GM12878 (cell line): ENCODE measurements at regions not wholly inside any gene's neighbourhood (a gene's known extent, or its start where the extent isn't known, plus 50 kb on each side); places are given as distances from the start of the nearest gene placed in this dataset.

ENCODE experiments used
- ATAC-seq: fragments of 200-7000 bp; cut with Tn5 transposase; 3 replicates; pipeline ENCODE4 v1.9.1; 2020; ENCODE audit warnings: mild to moderate bottlenecking, moderate library complexity
- BruUV-seq: library from RNA; stranded (reverse); fragments of 400-500 nt; replicated peaks from 2 replicates; lab custom pipeline; 2021; lab: Mats Ljungman, UMichigan
- CTCF ChIA-PET: fragments of 300-600 bp; sonication (Branson Sonifier 250); formaldehyde crosslinking; extraction: SDS; loops from one replicate; lab custom pipeline; 2021; ENCODE audit warnings: inconsistent platforms; lab: Yijun Ruan, JAX
- POLR2A ChIA-PET: fragments of 350-600 bp; formaldehyde crosslinking; extraction: SDS; loops from one replicate; lab custom pipeline; 2021; ENCODE audit warnings: inconsistent platforms; lab: Charles Lee
- RAD21 ChIA-PET: fragments of 300-600 bp; sonication (Branson Sonifier 250); formaldehyde crosslinking; loops from one replicate; lab custom pipeline; 2023; ENCODE audit warnings: antibody characterized with exemption; ENCODE audit not compliant: unreplicated experiment; lab: Charles Lee
- SMC1A ChIA-PET: fragments of 300-600 bp; sonication (Branson Sonifier 250); formaldehyde crosslinking; loops from one replicate; lab custom pipeline; 2023; ENCODE audit not compliant: unreplicated experiment, uncharacterized antibody; lab: Charles Lee
- DNase-seq: peaks from one replicate; pipeline ENCODE4 v3.0.0-alpha.2; 2011; ENCODE audit warnings: low read depth, low spot score
- FAIRE-seq: peaks from 3 replicates; lab custom pipeline; 2011; peaks lifted over from hg19 to GRCh38; lab: Jason Lieb, UNC
- H2AFZ ChIP-seq: 2 replicates; pipeline ENCODE4 v1.6.0; 2011; ENCODE audit warnings: low read depth, low read length, control low read depth; ENCODE audit not compliant: control insufficient read depth
- H3K27ac ChIP-seq: 2 replicates; pipeline ENCODE4 v1.5.1; 2011; ENCODE audit warnings: control low read depth; ENCODE audit not compliant: control insufficient read depth, insufficient read depth
- H3K27me3 ChIP-seq, 2 experiments: replicated peaks in 1 of 2; 2 replicates each; pipeline versions ENCODE4 v1.6.0 to v1.6.1; 2011; ENCODE audit warnings: low read length in 1 of 2; ENCODE audit not compliant: control insufficient read depth in 2 of 2, insufficient read depth in 2 of 2
- H3K36me3 ChIP-seq, 2 experiments: 2 replicates each; pipeline ENCODE4 v1.5.1; 2011; ENCODE audit warnings: low read length in 1 of 2; ENCODE audit not compliant: control insufficient read depth in 2 of 2, insufficient read depth in 2 of 2
- H3K4me1 ChIP-seq: 2 replicates; pipeline ENCODE4 v1.6.1; 2011; ENCODE audit warnings: mild to moderate bottlenecking, low read length, moderate library complexity, mixed read lengths; ENCODE audit not compliant: control insufficient read depth, insufficient read depth
- H3K4me2 ChIP-seq: 2 replicates; pipeline ENCODE4 v1.6.0; 2011; ENCODE audit warnings: control low read depth; ENCODE audit not compliant: control insufficient read depth, insufficient read depth
- H3K4me3 ChIP-seq: fragments of 200-600 bp; sonication (generic); 2 replicates; pipeline ENCODE4 v1.5.1; 2016
- H3K79me2 ChIP-seq: 2 replicates; pipeline ENCODE4 v1.6.0; 2011; ENCODE audit warnings: low read length; ENCODE audit not compliant: control insufficient read depth, insufficient read depth
- H3K9ac ChIP-seq: 2 replicates; pipeline ENCODE4 v1.8.0; 2011; ENCODE audit warnings: low read length, control low read depth, mixed read lengths; ENCODE audit not compliant: control insufficient read depth, insufficient read depth
- H3K9me3 ChIP-seq: replicated peaks from 3 replicates; pipeline ENCODE4 v1.5.1; 2011; ENCODE audit warnings: mild to moderate bottlenecking, low read length; ENCODE audit not compliant: control insufficient read depth, insufficient read depth
- H4K20me1 ChIP-seq: 2 replicates; pipeline ENCODE4 v1.6.0; 2011; ENCODE audit not compliant: control insufficient read depth, insufficient read depth
- CBX5 ChIP-seq: sonication (generic); IDR thresholded peaks from 2 replicates; pipeline ENCODE4 v1.6.1; 2016; ENCODE audit warnings: low read depth, moderate library complexity, mild to moderate bottlenecking, inconsistent platforms
- CREB1 ChIP-seq: IDR thresholded peaks from 2 replicates; pipeline ENCODE4 v1.6.1; 2012; ENCODE audit warnings: low read depth, mild to moderate bottlenecking, inconsistent platforms
- ESRRA ChIP-seq: IDR thresholded peaks from 2 replicates; pipeline ENCODE4 v1.6.1; 2012; ENCODE audit warnings: mild to moderate bottlenecking, low read length, improper control_type of control experiment
- FOXK2 ChIP-seq: fragments of 450-650 bp; IDR thresholded peaks from 2 replicates; pipeline ENCODE4 v1.6.1; 2017; ENCODE audit warnings: mild to moderate bottlenecking, moderate library complexity
- HSF1 ChIP-seq: fragments of 150-350 bp; IDR thresholded peaks from 2 replicates; pipeline ENCODE4 v1.6.1; 2014; ENCODE audit warnings: mild to moderate bottlenecking, low read depth, low read length
- KLF5 ChIP-seq: fragments of 450-650 bp; IDR thresholded peaks from 2 replicates; pipeline ENCODE4 v1.6.1; 2014; ENCODE audit warnings: mild to moderate bottlenecking; ENCODE audit not compliant: partially characterized antibody
- LARP7 ChIP-seq: fragments of 450-650 bp; IDR thresholded peaks from 2 replicates; pipeline ENCODE4 v1.6.1; 2017; ENCODE audit warnings: mild to moderate bottlenecking
- MTA3 ChIP-seq: IDR thresholded peaks from 2 replicates; pipeline ENCODE4 v1.6.1; 2012; ENCODE audit warnings: low read length, inconsistent platforms, borderline replicate concordance
- MYC ChIP-seq: IDR thresholded peaks from 2 replicates; pipeline ENCODE4 v1.6.1; 2011; ENCODE audit warnings: mild to moderate bottlenecking, low read length, moderate library complexity, inconsistent platforms; ENCODE audit not compliant: insufficient read depth, insufficient replicate concordance, insufficient read length, severe bottlenecking
- NR2F1 ChIP-seq: fragments of 450-650 bp; conservative IDR thresholded peaks from 2 replicates; pipeline ENCODE4 v1.6.1; 2017; ENCODE audit warnings: mild to moderate bottlenecking
- NRF1 ChIP-seq: conservative IDR thresholded peaks from 2 replicates; pipeline ENCODE4 v1.6.1; 2011; ENCODE audit warnings: mild to moderate bottlenecking, low read depth, low read length, improper control_type of control experiment
- POLR2AphosphoS5 ChIP-seq: IDR thresholded peaks from 2 replicates; pipeline ENCODE4 v1.6.1; 2011; ENCODE audit warnings: mild to moderate bottlenecking, low read length, inconsistent platforms
- RB1 ChIP-seq: fragments of 450-650 bp; formaldehyde crosslinking; IDR thresholded peaks from 2 replicates; pipeline ENCODE4 v1.6.1; 2017; ENCODE audit warnings: mild to moderate bottlenecking, borderline replicate concordance
- RELA ChIP-seq: fragments of 450-650 bp; IDR thresholded peaks from 2 replicates; pipeline ENCODE4 v1.8.0; 2014; ENCODE audit warnings: borderline replicate concordance; ENCODE audit not compliant: partially characterized antibody
- RFX5 ChIP-seq: IDR thresholded peaks from 2 replicates; pipeline ENCODE4 v1.6.1; 2011; ENCODE audit warnings: low read depth, low read length, improper control_type of control experiment
- SRF ChIP-seq, 2 experiments: IDR thresholded peaks; 2 replicates each; pipeline ENCODE4 v1.6.1; 2011; ENCODE audit warnings: low read depth in 2 of 2, low read length in 2 of 2, mild to moderate bottlenecking in 1 of 2, moderate library complexity in 1 of 2
- SUZ12 ChIP-seq: fragments of 200-600 bp; sonication (generic); IDR thresholded peaks from one replicate; pipeline ENCODE4 v1.6.1; 2018; ENCODE audit warnings: antibody characterized with exemption, mild to moderate bottlenecking; ENCODE audit not compliant: unreplicated experiment
- TCF3 ChIP-seq: IDR thresholded peaks from 2 replicates; pipeline ENCODE4 v1.6.1; 2012; ENCODE audit warnings: low read depth, mild to moderate bottlenecking, low read length, borderline replicate concordance; ENCODE audit not compliant: insufficient read depth
- ZNF207 ChIP-seq: fragments of 450-650 bp; IDR thresholded peaks from 2 replicates; pipeline ENCODE4 v1.6.1; 2014; ENCODE audit warnings: antibody characterized with exemption, mild to moderate bottlenecking, borderline replicate concordance
- in situ Hi-C: fragments of 300-500 bp; cut with MboI; formaldehyde crosslinking; loops from 9 replicates; pipeline ENCODE4 v1.14.3; 2018; ENCODE audit warnings: mixed read lengths
- intact Hi-C: fragments of 100-400 bp; cut with micrococcal nuclease; formaldehyde crosslinking; loops from one replicate; pipeline ENCODE4 v1.14.2; 2022; ENCODE audit not compliant: unreplicated experiment
- TF ChIP-seq, protein P1 (sequence below): fragments of 450-650 bp; IDR thresholded peaks from 2 replicates; pipeline ENCODE4 v1.6.1; 2018; ENCODE audit warnings: borderline replicate concordance, mild to moderate bottlenecking; ENCODE audit not compliant: partially characterized antibody

DNA sequence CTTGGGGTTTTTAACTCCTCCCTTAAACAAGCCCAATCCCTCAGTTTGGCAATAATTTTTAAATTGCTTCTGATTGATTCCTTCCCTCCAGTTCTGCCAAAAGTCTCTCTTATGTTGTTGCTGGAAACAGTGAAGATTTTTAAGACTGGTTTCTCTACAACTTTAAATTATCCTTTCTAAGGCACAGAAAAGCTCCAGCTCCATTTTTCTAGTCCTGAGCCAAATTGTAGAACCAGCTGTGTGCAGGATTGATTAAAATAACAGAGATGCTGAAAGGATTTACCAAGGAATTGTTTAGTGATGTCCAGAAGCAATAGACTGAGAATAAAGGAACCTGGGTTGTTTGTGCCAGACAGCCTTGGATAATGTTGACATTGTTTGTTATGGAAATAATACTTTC lies 111.3 kb downstream of the NUDT12 start:
- Histone ChIP-seq H3K4me3 (no peak overlapping the region), H3K79me2 (no peaks in the 10 kb centered on the region), H3K4me1 (no peaks in the 10 kb centered on the region), H3K27ac (no peak overlapping the region), H3K4me2 (no peak overlapping the region), H2AFZ (no peak overlapping the region), H3K9ac (no peak overlapping the region), H4K20me1 (no peaks in the 10 kb centered on the region), H3K9me3 (no peaks in the 10 kb centered on the region), H3K36me3 (no peaks in the 10 kb centered on the region), H3K27me3 (no peaks in the 10 kb centered on the region)
- POLR2A ChIA-PET, result no interaction called here
- intact Hi-C loops, result no loop called here
- ATAC-seq (no peak), FAIRE-seq (peak; percentile 47), DNase-seq (no peak)
- RAD21 ChIA-PET, result no interaction called here
- BruUV-seq, result no TSS peak
- TF ChIP-seq NRF1 (no peak), NR2F1 (no peak), LARP7 (no peak), RB1 (no peak), CBX5 (no peak), RELA (no peak), TCF3 (no peak), ESRRA (no peak), HSF1 (no peak), SUZ12 (no peak), POLR2AphosphoS5 (no peak), SRF (IDR thresholded peaks at IDR 0.05; ENCODE audit: low read depth in 2 of 2, low read length in 2 of 2) (no peak), MYC (no peak), CREB1 (no peak), ZNF207 (no peak), KLF5 (no peak), FOXK2 (no peak), RFX5 (no peak), MTA3 (no peak)
- TF ChIP-seq, protein P1, sequence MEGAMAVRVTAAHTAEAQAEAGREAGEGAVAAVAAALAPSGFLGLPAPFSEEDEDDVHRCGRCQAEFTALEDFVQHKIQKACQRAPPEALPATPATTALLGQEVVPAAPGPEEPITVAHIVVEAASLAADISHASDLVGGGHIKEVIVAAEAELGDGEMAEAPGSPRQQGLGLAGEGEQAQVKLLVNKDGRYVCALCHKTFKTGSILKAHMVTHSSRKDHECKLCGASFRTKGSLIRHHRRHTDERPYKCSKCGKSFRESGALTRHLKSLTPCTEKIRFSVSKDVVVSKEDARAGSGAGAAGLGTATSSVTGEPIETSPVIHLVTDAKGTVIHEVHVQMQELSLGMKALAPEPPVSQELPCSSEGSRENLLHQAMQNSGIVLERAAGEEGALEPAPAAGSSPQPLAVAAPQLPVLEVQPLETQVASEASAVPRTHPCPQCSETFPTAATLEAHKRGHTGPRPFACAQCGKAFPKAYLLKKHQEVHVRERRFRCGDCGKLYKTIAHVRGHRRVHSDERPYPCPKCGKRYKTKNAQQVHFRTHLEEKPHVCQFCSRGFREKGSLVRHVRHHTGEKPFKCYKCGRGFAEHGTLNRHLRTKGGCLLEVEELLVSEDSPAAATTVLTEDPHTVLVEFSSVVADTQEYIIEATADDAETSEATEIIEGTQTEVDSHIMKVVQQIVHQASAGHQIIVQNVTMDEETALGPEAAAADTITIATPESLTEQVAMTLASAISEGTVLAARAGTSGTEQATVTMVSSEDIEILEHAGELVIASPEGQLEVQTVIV, result no peak
- CTCF ChIA-PET, result no interaction called here
- SMC1A ChIA-PET, result no interaction called here
- in situ Hi-C loops, result no loop called here
